T-cell (primary cell): ENCODE measurements at regions not wholly inside any gene's neighbourhood (a gene's known extent, or its start where the extent isn't known, plus 50 kb on each side); places are given as distances from the start of the nearest gene placed in this dataset.

Experiments used
- ATAC-seq, 4 experiments: fragments of 200-7000 bp in 3 of 4; fragments of 150-1000 bp in 1 of 4; cut with Tn5 transposase; replicated peaks in 1 of 4; 1 replicate in 3 of 4; 2 replicates in 1 of 4; pipeline ENCODE4 v1.10.0; 2021; ENCODE audit warnings: moderate library complexity in 3 of 4, mild to moderate bottlenecking in 2 of 4, moderate number of reproducible peaks in 1 of 4
- CTCF ChIA-PET, 2 donors: fragments of 300-600 bp; sonication (Branson Sonifier 250); formaldehyde crosslinking; loops; one replicate each; lab custom pipeline; 2022; ENCODE audit warnings: antibody characterized with exemption in 2 of 2; lab: Charles Lee
- POLR2A ChIA-PET, 2 donors: fragments of 300-600 bp; sonication (Branson Sonifier 250); formaldehyde crosslinking; loops; one replicate each; lab custom pipeline; 2022; ENCODE audit warnings: antibody characterized with exemption in 2 of 2; lab: Charles Lee
- DNase-seq, 35 experiments: peaks; one replicate each; pipeline versions ENCODE4 v3.0.0 to v3.0.0-alpha.2; 2013 to 2023
- H3K27ac ChIP-seq: one replicate; pipeline ENCODE4 v1.5.1; 2013; ENCODE audit warnings: low read length
- H3K27me3 ChIP-seq, 2 experiments: replicated peaks in 1 of 2; 1 replicate in 1 of 2; 2 replicates in 1 of 2; pipeline versions ENCODE4 v1.6.1 to v1.7.0; 2013; ENCODE audit warnings: low read length in 1 of 2, mixed read lengths in 1 of 2; ENCODE audit not compliant: control insufficient read depth in 2 of 2, insufficient read depth in 2 of 2; ENCODE audit errors: extremely low read depth in 1 of 2
- H3K36me3 ChIP-seq, 2 donors: 1 replicate in 1 of 2; 2 replicates in 1 of 2; pipeline versions ENCODE4 v1.6.1 to v1.7.0; 2013; ENCODE audit warnings: low read length in 1 of 2; ENCODE audit not compliant: control insufficient read depth in 2 of 2, insufficient read depth in 1 of 2; ENCODE audit errors: extremely low read depth in 1 of 2
- H3K4me1 ChIP-seq, 2 experiments: 1 replicate in 1 of 2; 2 replicates in 1 of 2; pipeline versions ENCODE4 v1.6.1 to v1.7.0; 2013; ENCODE audit warnings: low read length in 2 of 2, mixed read lengths in 1 of 2; ENCODE audit not compliant: insufficient read depth in 2 of 2, control insufficient read depth in 1 of 2; ENCODE audit errors: extremely low read depth in 1 of 2
- H3K4me3 ChIP-seq, 2 donors: 1 replicate in 1 of 2; 2 replicates in 1 of 2; pipeline versions ENCODE4 v1.5.1 to v1.7.0; 2013; ENCODE audit warnings: mild to moderate bottlenecking in 2 of 2, low read length in 1 of 2, moderate library complexity in 1 of 2; ENCODE audit not compliant: control insufficient read depth in 1 of 2; ENCODE audit errors: extremely low read depth in 1 of 2
- H3K9me3 ChIP-seq: 2 replicates; pipeline ENCODE4 v1.7.0; 2013
- H3K27ac Mint-ChIP-seq, 2 donors: one replicate each; pipeline ENCODE4 v1.8.0; 2020 to 2021; ENCODE audit warnings: mild to moderate bottlenecking in 2 of 2, mixed read lengths in 2 of 2
- H3K27me3 Mint-ChIP-seq, 2 donors: one replicate each; pipeline ENCODE4 v1.8.0; 2021 to 2022; ENCODE audit warnings: mixed read lengths in 2 of 2
- H3K36me3 Mint-ChIP-seq: one replicate; pipeline ENCODE4 v1.8.0; 2021; ENCODE audit warnings: mixed read lengths
- H3K4me1 Mint-ChIP-seq, 3 donors: one replicate each; pipeline ENCODE4 v1.8.0; 2020 to 2022; ENCODE audit warnings: mixed read lengths in 3 of 3, mild to moderate bottlenecking in 1 of 3
- H3K4me3 Mint-ChIP-seq, 3 donors: one replicate each; pipeline ENCODE4 v1.8.0; 2020 to 2022; ENCODE audit warnings: mild to moderate bottlenecking in 3 of 3, mixed read lengths in 3 of 3, moderate library complexity in 3 of 3
- H3K9me3 Mint-ChIP-seq, 3 donors: one replicate each; pipeline ENCODE4 v1.8.0; 2020 to 2022; ENCODE audit warnings: mixed read lengths in 3 of 3
- WGBS: methylation state at CpG from one replicate; pipeline ENCODE4 v1.1.5; 2013; ENCODE audit warnings: missing lambda C conversion rate; ENCODE audit not compliant: insufficient coverage; 5-methylcytosine and 5-hydroxymethylcytosine counted together

GRCh38 chr19:30916238-30916637 lies 433.0 kb downstream of the TSHZ3 start:
- H3K4me3 Mint-ChIP-seq = no peak overlapping the region
- CTCF ChIA-PET = interaction anchor here in 1 of 2 donors (0.6 kb wide), 1 partner anchor 112 kb away, joined by 8 read pairs; no protein-coding TSS in a partner anchor
- POLR2A ChIA-PET = no interaction called here
- Histone ChIP-seq H3K36me3 (no peaks in the 10 kb centered on the region), H3K27ac (no peak overlapping the region), H3K9me3 (no peaks in the 10 kb centered on the region), H3K4me3 (no peak overlapping the region), H3K27me3 (peaks cover 0 to 16% of the 10 kb centered on the region in 2 experiments), H3K4me1 (no peaks in the 10 kb centered on the region)
- no peaks in the 10 kb centered on the region for H3K4me1 Mint-ChIP-seq
- H3K9me3 Mint-ChIP-seq = peaks cover 0 to under 1% (median 0%) of the 10 kb centered on the region in 3 donors
- no peak overlapping the region for H3K27ac Mint-ChIP-seq
- H3K36me3 Mint-ChIP-seq = no peaks in the 10 kb centered on the region
- DNase-seq (no peak), ATAC-seq (no peak)
- 72% methylated on average over 6 of the region's 9 CpGs for WGBS
- H3K27me3 Mint-ChIP-seq = peaks cover 5 to 9% of the 10 kb centered on the region in 2 donors

GRCh38 chr19:30911491-30911890 lies 437.7 kb downstream of the TSHZ3 start:
- Histone ChIP-seq H3K9me3 (no peaks in the 10 kb centered on the region), H3K4me3 (no peak overlapping the region), H3K27ac (no peak overlapping the region), H3K27me3 (peaks cover 0 to 12% of the 10 kb centered on the region in 2 experiments), H3K4me1 (no peaks in the 10 kb centered on the region), H3K36me3 (no peaks in the 10 kb centered on the region)
- Mint-ChIP-seq H3K27me3 (peaks cover 0 to 3% of the 10 kb centered on the region in 2 donors), H3K9me3 (no peaks in the 10 kb centered on the region), H3K27ac (no peak overlapping the region), H3K36me3 (no peaks in the 10 kb centered on the region), H3K4me3 (no peak overlapping the region), H3K4me1 (no peaks in the 10 kb centered on the region)
- 61% methylated on average over 2 of the region's 3 CpGs for WGBS
- CTCF ChIA-PET = no interaction called here
- DNase-seq = no peak
- POLR2A ChIA-PET = no interaction called here
- ATAC-seq = no peak

GRCh38 chr19:30910485-30911240 lies 438.6 kb downstream of the TSHZ3 start:
- Histone ChIP-seq H3K27me3 (peaks cover 0 to 12% of the 10 kb centered on the region in 2 experiments), H3K4me3 (no peak overlapping the region), H3K4me1 (no peaks in the 10 kb centered on the region), H3K27ac (no peak overlapping the region), H3K36me3 (no peaks in the 10 kb centered on the region), H3K9me3 (no peaks in the 10 kb centered on the region)
- POLR2A ChIA-PET = interaction anchor here in 1 of 2 donors (0.5 kb wide), 2 partner anchors 8 to 1439 kb away, joined by 3 to 6 read pairs; no protein-coding TSS in a partner anchor
- Mint-ChIP-seq H3K27me3 (peaks cover 0 to 3% of the 10 kb centered on the region in 2 donors), H3K36me3 (no peaks in the 10 kb centered on the region), H3K9me3 (no peaks in the 10 kb centered on the region), H3K27ac (no peak overlapping the region), H3K4me3 (no peak overlapping the region), H3K4me1 (no peaks in the 10 kb centered on the region)
- DNase-seq = no peak
- CTCF ChIA-PET = no interaction called here
- WGBS = 83% methylated on average over 8 of the region's 16 CpGs
- ATAC-seq = no peak

GRCh38 chr19:30909216-30909615 lies 440.0 kb downstream of the TSHZ3 start:
- POLR2A ChIA-PET = no interaction called here
- H3K27me3 Mint-ChIP-seq = peaks cover 0 to 3% of the 10 kb centered on the region in 2 donors

GRCh38 chr19:30908262-30908771 lies 440.9 kb downstream of the TSHZ3 start:
- H3K4me1 Mint-ChIP-seq = no peaks in the 10 kb centered on the region
- peaks cover 0 to 6% of the 10 kb centered on the region in 2 donors for H3K27me3 Mint-ChIP-seq
- CTCF ChIA-PET = no interaction called here
- no peak for ATAC-seq
- H3K4me3 Mint-ChIP-seq = no peak overlapping the region
- no peaks in the 10 kb centered on the region for H3K36me3 Mint-ChIP-seq
- H3K27me3 ChIP-seq = peaks cover 0 to 11% of the 10 kb centered on the region in 2 experiments
- no peaks in the 10 kb centered on the region for H3K9me3 Mint-ChIP-seq
- H3K27ac Mint-ChIP-seq = no peak overlapping the region
- WGBS = 73% methylated on average over 2 of the region's 4 CpGs
- no peak for DNase-seq
- no peaks in the 10 kb centered on the region for H3K9me3 ChIP-seq
- H3K4me1 ChIP-seq = no peaks in the 10 kb centered on the region
- H3K4me3 ChIP-seq = no peak overlapping the region
- no peak overlapping the region for H3K27ac ChIP-seq
- no peaks in the 10 kb centered on the region for H3K36me3 ChIP-seq
- POLR2A ChIA-PET = no interaction called here

More at GRCh38 chr19:30909216-30909615, 440.0 kb downstream of the TSHZ3 start:
- no CpG with 5 or more reads among the region's 4 CpGs for WGBS
- Histone ChIP-seq H3K27ac (no peak overlapping the region), H3K4me1 (no peaks in the 10 kb centered on the region), H3K4me3 (no peak overlapping the region), H3K9me3 (no peaks in the 10 kb centered on the region), H3K36me3 (no peaks in the 10 kb centered on the region), H3K27me3 (peaks cover 0 to 15% of the 10 kb centered on the region in 2 experiments)
- H3K4me1 Mint-ChIP-seq = no peaks in the 10 kb centered on the region
- H3K27ac Mint-ChIP-seq = no peak overlapping the region
- H3K4me3 Mint-ChIP-seq = no peak overlapping the region
- no peaks in the 10 kb centered on the region for H3K9me3 Mint-ChIP-seq
- no peaks in the 10 kb centered on the region for H3K36me3 Mint-ChIP-seq
- DNase-seq = no peak
- ATAC-seq = no peak
- CTCF ChIA-PET = no interaction called here

- H3K36me3 Mint-ChIP-seq = no peaks in the 10 kb centered on the region
- no peak overlapping the region for H3K27ac ChIP-seq
- no peaks in the 10 kb centered on the region for H3K9me3 ChIP-seq
- ATAC-seq (no peak), DNase-seq (no peak)
- ChIA-PET POLR2A (no interaction called here), CTCF (no interaction called here)
- peaks cover 3% of the 10 kb centered on the region in 2 donors for H3K27me3 Mint-ChIP-seq
- WGBS = 90% methylated on average over 6 of the region's 8 CpGs
- H3K4me1 Mint-ChIP-seq = no peaks in the 10 kb centered on the region
- no peaks in the 10 kb centered on the region for H3K4me1 ChIP-seq
- H3K4me3 Mint-ChIP-seq = no peak overlapping the region
- H3K27ac Mint-ChIP-seq = no peak overlapping the region
- H3K4me3 ChIP-seq = no peak overlapping the region
- no peaks in the 10 kb centered on the region for H3K9me3 Mint-ChIP-seq
- peaks cover 0 to 7% of the 10 kb centered on the region in 2 experiments for H3K27me3 ChIP-seq
- no peaks in the 10 kb centered on the region for H3K36me3 ChIP-seq
Measured at GRCh38 chr19:30906871-30907270, 442.4 kb downstream of the TSHZ3 start.
